Gastrocnemius medialis (tissue), 4 donors: ENCODE measurements at regions not wholly inside any gene's neighbourhood (a gene's known extent, or its start where the extent isn't known, plus 50 kb on each side); places are given as distances from the start of the nearest gene placed in this dataset.

Experiments used
- ATAC-seq, 2 donors: fragments of 150-250 bp; one replicate each; pipeline ENCODE4 v1.9.1; 2016
- DNase-seq, 2 donors: peaks; one replicate each; pipeline ENCODE4 v3.0.0-alpha.2; 2019
- H3K27ac ChIP-seq, 4 donors: fragments of 200-600 bp; sonication (generic); 1 replicate in 1 of 4; 2 replicates in 3 of 4; pipeline ENCODE4 v1.5.1; 2016 to 2018; ENCODE audit warnings: mild to moderate bottlenecking in 2 of 4, moderate library complexity in 1 of 4
- H3K27me3 ChIP-seq, 3 donors: fragments of 200-600 bp; sonication (generic) in 2 of 3; 1 replicate in 1 of 3; 2 replicates in 2 of 3; pipeline versions ENCODE4 v1.5.1 to v1.6.0; 2016 to 2019; ENCODE audit warnings: mild to moderate bottlenecking in 1 of 3, moderate library complexity in 1 of 3
- H3K36me3 ChIP-seq, 2 donors: fragments of 200-600 bp; sonication (generic) in 1 of 2; one replicate each; pipeline ENCODE4 v1.5.1; 2017 to 2018
- H3K4me1 ChIP-seq, 2 donors: fragments of 200-600 bp; sonication (generic) in 1 of 2; one replicate each; pipeline ENCODE4 v1.5.1; 2016 to 2017; ENCODE audit warnings: mild to moderate bottlenecking in 2 of 2
- H3K4me3 ChIP-seq, 4 donors: fragments of 200-600 bp; sonication (generic) in 3 of 4; 1 replicate in 1 of 4; 2 replicates in 3 of 4; pipeline ENCODE4 v1.5.1; 2016 to 2019; ENCODE audit warnings: mild to moderate bottlenecking in 2 of 4
- H3K9me3 ChIP-seq, 3 donors: fragments of 200-600 bp; sonication (generic) in 2 of 3; 1 replicate in 1 of 3; 2 replicates in 2 of 3; pipeline ENCODE4 v1.5.1; 2016 to 2019
- POLR2A ChIP-seq, 2 donors: fragments of 450-650 bp; IDR thresholded peaks; one replicate each; pipeline ENCODE4 v1.6.1; 2017; ENCODE audit warnings: antibody characterized with exemption in 2 of 2, mild to moderate bottlenecking in 2 of 2, moderate library complexity in 2 of 2
- in situ Hi-C, 4 donors: fragments of 200-750 bp; cut with MboI; loops; one replicate each; pipeline versions ENCODE4 v1.15.0 to v1.8.0; 2017; ENCODE audit warnings: low sequenced_read_pairs in 4 of 4
- intact Hi-C: fragments of 100-400 bp; cut with DNase I; formaldehyde crosslinking; loops from one replicate; pipeline ENCODE4 v1.15.1; 2023; ENCODE audit warnings: low total_unique reads
- TF ChIP-seq, protein P1 (sequence below), 5 experiments: fragments of 450-650 bp in 3 of 5; fragments of 200-600 bp in 2 of 5; sonication (generic) in 2 of 5; IDR thresholded peaks in 4 of 5; conservative IDR thresholded peaks in 1 of 5; 1 replicate in 4 of 5; 2 replicates in 1 of 5; pipeline ENCODE4 v1.5.1; 2016 to 2019; ENCODE audit warnings: antibody characterized with exemption in 5 of 5, mild to moderate bottlenecking in 3 of 5, moderate library complexity in 3 of 5

GRCh38 chr13:55439450-55439849 lies 1701.3 kb upstream of the PRR20A start:
- no peak overlapping the region for H3K27ac ChIP-seq
- no peaks in the 10 kb centered on the region for H3K36me3 ChIP-seq
- no peaks in the 10 kb centered on the region for H3K4me1 ChIP-seq
- H3K9me3 ChIP-seq = no peaks in the 10 kb centered on the region
- no peaks in the 10 kb centered on the region for H3K27me3 ChIP-seq
- intact Hi-C loops = no loop called here
- DNase-seq (no peak), ATAC-seq (no peak)
- TF ChIP-seq POLR2A (IDR thresholded peaks at IDR 0.05) = no peak
- TF ChIP-seq, protein P1, sequence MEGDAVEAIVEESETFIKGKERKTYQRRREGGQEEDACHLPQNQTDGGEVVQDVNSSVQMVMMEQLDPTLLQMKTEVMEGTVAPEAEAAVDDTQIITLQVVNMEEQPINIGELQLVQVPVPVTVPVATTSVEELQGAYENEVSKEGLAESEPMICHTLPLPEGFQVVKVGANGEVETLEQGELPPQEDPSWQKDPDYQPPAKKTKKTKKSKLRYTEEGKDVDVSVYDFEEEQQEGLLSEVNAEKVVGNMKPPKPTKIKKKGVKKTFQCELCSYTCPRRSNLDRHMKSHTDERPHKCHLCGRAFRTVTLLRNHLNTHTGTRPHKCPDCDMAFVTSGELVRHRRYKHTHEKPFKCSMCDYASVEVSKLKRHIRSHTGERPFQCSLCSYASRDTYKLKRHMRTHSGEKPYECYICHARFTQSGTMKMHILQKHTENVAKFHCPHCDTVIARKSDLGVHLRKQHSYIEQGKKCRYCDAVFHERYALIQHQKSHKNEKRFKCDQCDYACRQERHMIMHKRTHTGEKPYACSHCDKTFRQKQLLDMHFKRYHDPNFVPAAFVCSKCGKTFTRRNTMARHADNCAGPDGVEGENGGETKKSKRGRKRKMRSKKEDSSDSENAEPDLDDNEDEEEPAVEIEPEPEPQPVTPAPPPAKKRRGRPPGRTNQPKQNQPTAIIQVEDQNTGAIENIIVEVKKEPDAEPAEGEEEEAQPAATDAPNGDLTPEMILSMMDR (IDR thresholded peaks at IDR 0.05 in 4 of 5, conservative IDR thresholded peaks at IDR 0.05 in 1 of 5) = no peak
- H3K4me3 ChIP-seq = no peak overlapping the region
- in situ Hi-C loops = no loop called here

- in situ Hi-C loops = no loop called here
- intact Hi-C loops = no loop called here
- ATAC-seq = no peak
- Histone ChIP-seq H3K9me3 (no peaks in the 10 kb centered on the region), H3K4me3 (no peak overlapping the region), H3K27me3 (no peaks in the 10 kb centered on the region), H3K36me3 (no peaks in the 10 kb centered on the region), H3K27ac (no peak overlapping the region), H3K4me1 (no peaks in the 10 kb centered on the region)
- DNase-seq = no peak
- TF ChIP-seq POLR2A (IDR thresholded peaks at IDR 0.05) = no peak
- TF ChIP-seq, protein P1 (IDR thresholded peaks at IDR 0.05 in 4 of 5, conservative IDR thresholded peaks at IDR 0.05 in 1 of 5) = no peak
Measured at GRCh38 chr13:55440465-55441085, 1700.1 kb upstream of the PRR20A start.

DNA sequence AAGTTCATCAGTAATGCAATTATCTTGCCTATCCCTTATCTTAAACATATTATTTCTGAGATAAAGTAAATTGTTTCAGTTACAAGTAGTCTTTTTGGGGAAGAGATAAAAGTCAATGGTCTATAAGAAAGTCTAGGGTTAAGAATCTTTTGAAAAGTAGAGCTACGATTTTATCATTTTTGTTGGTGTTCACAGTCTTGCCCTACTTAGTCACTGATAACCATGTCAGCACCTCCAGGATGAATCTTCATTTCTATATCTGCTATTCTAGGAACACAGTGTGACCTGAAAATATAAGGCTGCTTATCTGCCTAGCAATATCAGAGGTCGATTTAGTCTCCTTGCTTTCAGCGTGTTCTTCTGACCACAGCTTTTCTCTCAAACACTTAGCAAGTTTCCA lies 1676.5 kb upstream of the PRR20A start:
- Histone ChIP-seq H3K36me3 (no peaks in the 10 kb centered on the region), H3K27ac (no peak overlapping the region), H3K27me3 (no peaks in the 10 kb centered on the region), H3K4me1 (no peaks in the 10 kb centered on the region), H3K4me3 (no peak overlapping the region), H3K9me3 (no peaks in the 10 kb centered on the region)
- DNase-seq (no peak), ATAC-seq (no peak)
- in situ Hi-C loops = no loop called here
- intact Hi-C loops = no loop called here
- TF ChIP-seq, protein P1 (IDR thresholded peaks at IDR 0.05 in 4 of 5, conservative IDR thresholded peaks at IDR 0.05 in 1 of 5) = no peak
- no peak for TF ChIP-seq POLR2A (IDR thresholded peaks at IDR 0.05)

DNA sequence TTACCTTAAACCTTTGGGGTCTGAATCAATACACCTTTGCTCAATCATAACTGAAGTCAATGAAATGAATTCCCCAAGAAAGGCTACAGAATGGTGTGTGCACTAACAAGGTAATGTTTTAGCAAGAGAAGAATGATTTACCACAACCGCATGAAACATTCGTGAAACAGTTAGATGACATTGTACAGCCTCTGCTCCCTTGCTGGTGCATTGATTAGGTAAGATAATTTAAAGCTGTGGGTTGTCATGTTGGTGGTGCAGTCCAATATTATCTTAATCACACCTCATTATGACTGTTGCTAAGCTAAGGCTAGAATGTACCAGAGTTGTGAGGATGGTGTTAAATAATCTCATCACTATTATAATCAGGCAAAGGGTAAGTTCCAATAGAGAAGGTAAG lies 1673.2 kb upstream of the PRR20A start:
- ATAC-seq = no peak
- no peaks in the 10 kb centered on the region for H3K36me3 ChIP-seq
- no peaks in the 10 kb centered on the region for H3K27me3 ChIP-seq
- DNase-seq = no peak
- H3K9me3 ChIP-seq = no peaks in the 10 kb centered on the region
- TF ChIP-seq, protein P1 (IDR thresholded peaks at IDR 0.05 in 4 of 5, conservative IDR thresholded peaks at IDR 0.05 in 1 of 5) = no peak
- TF ChIP-seq POLR2A (IDR thresholded peaks at IDR 0.05) = no peak
- in situ Hi-C loops = no loop called here
- H3K4me3 ChIP-seq = no peak overlapping the region
- no peak overlapping the region for H3K27ac ChIP-seq
- H3K4me1 ChIP-seq = no peaks in the 10 kb centered on the region
- intact Hi-C loops = no loop called here

DNA sequence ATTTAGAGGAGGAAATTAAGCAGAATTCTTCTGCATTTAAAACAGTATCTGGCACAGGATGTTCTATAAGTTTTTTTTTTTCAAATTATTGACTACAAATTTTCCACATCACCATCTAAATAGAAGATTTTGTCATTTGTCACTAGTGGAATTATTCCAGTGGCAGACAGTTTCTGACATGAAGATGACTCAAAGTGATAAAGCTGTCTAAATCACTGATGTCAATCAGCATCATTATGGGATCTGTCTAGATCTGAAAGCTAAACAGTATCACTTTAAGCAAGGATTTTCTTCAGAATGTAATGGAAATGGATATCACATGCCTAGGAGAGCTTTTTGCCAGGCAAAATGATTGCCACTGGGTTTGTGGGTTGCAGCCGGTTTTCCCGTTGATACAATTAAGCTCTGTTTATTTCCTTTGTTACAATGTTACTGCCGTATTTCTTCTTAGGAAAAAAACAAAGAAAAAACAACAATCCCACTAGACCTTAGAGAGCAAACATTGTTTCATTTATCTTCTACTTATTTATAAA lies 1657.0 kb upstream of the PRR20A start:
- in situ Hi-C loops (no loop called here), intact Hi-C loops (no loop called here)
- no peaks in the 10 kb centered on the region for H3K27me3 ChIP-seq
- no peak overlapping the region for H3K27ac ChIP-seq
- no peak overlapping the region for H3K4me3 ChIP-seq
- no peak for ATAC-seq
- H3K36me3 ChIP-seq = no peaks in the 10 kb centered on the region
- no peaks in the 10 kb centered on the region for H3K4me1 ChIP-seq
- no peaks in the 10 kb centered on the region for H3K9me3 ChIP-seq
- TF ChIP-seq, protein P1 (IDR thresholded peaks at IDR 0.05 in 4 of 5, conservative IDR thresholded peaks at IDR 0.05 in 1 of 5) = no peak
- no peak for TF ChIP-seq POLR2A (IDR thresholded peaks at IDR 0.05)
- DNase-seq = no peak
